ENCODE measurements at regions not wholly inside any gene's neighbourhood (a gene's known extent, or its start where the extent isn't known, plus 50 kb on each side); places are given as distances from the start of the nearest gene placed in this dataset.

GRCh38 chr5:17808566-17808965 is 174.3 kb downstream of the TAF11L14 start:
- TF ChIP-seq, protein P1, sequence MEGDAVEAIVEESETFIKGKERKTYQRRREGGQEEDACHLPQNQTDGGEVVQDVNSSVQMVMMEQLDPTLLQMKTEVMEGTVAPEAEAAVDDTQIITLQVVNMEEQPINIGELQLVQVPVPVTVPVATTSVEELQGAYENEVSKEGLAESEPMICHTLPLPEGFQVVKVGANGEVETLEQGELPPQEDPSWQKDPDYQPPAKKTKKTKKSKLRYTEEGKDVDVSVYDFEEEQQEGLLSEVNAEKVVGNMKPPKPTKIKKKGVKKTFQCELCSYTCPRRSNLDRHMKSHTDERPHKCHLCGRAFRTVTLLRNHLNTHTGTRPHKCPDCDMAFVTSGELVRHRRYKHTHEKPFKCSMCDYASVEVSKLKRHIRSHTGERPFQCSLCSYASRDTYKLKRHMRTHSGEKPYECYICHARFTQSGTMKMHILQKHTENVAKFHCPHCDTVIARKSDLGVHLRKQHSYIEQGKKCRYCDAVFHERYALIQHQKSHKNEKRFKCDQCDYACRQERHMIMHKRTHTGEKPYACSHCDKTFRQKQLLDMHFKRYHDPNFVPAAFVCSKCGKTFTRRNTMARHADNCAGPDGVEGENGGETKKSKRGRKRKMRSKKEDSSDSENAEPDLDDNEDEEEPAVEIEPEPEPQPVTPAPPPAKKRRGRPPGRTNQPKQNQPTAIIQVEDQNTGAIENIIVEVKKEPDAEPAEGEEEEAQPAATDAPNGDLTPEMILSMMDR (IDR thresholded peaks at IDR 0.05; ENCODE audit: low read depth, low read length) = no peak
- H3K27me3 ChIP-seq = no peaks in the 10 kb centered on the region
- no peaks in the 10 kb centered on the region for H3K36me3 ChIP-seq
- no peak overlapping the region for H3K4me3 ChIP-seq
- no peak overlapping the region for H3K27ac ChIP-seq
- H3K4me1 ChIP-seq (ENCODE audit: low read depth) = no peaks in the 10 kb centered on the region
- DNase-seq (ENCODE audit: low read depth in 1 of 2, low spot score in 1 of 2) = no peak
- H3K9me3 ChIP-seq (ENCODE audit: low read depth) = no peaks in the 10 kb centered on the region

DNA sequence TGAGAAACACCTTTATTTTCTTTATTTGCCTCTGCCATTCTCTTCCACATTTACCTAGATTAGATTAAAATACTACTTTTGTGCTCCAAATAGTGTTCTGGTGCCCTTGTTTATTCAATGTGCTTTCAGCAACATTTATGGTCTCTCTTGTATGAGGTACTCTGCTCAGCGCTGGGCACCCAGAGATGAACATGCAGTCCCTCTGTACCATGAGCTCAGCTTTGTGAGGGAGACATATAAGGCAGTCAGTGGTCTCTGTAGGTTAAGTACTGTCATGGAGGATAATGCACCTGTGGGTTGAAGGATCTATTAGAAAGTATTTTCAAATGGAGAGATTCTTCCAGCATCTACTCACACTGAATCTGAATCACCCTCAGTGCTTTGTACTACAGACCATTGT is 176.5 kb downstream of the TAF11L14 start:
- TF ChIP-seq, protein P1 (IDR thresholded peaks at IDR 0.05; ENCODE audit: low read depth, low read length) = no peak
- H3K9me3 ChIP-seq (ENCODE audit: low read depth) = no peaks in the 10 kb centered on the region
- H3K4me1 ChIP-seq (ENCODE audit: low read depth) = no peaks in the 10 kb centered on the region
- no peak overlapping the region for H3K4me3 ChIP-seq
- no peak for DNase-seq (ENCODE audit: low read depth in 1 of 2, low spot score in 1 of 2)
- H3K27ac ChIP-seq = no peak overlapping the region
- no peaks in the 10 kb centered on the region for H3K27me3 ChIP-seq
- no peaks in the 10 kb centered on the region for H3K36me3 ChIP-seq

GRCh38 chr5:17813214-17813613 is 179.0 kb downstream of the TAF11L14 start:
- Histone ChIP-seq H3K4me1 (ENCODE audit: low read depth) (no peaks in the 10 kb centered on the region), H3K4me3 (no peak overlapping the region), H3K36me3 (no peaks in the 10 kb centered on the region), H3K27me3 (no peaks in the 10 kb centered on the region), H3K27ac (no peak overlapping the region), H3K9me3 (ENCODE audit: low read depth) (no peaks in the 10 kb centered on the region)
- no peak for DNase-seq (ENCODE audit: low read depth in 1 of 2, low spot score in 1 of 2)
- TF ChIP-seq, protein P1 (IDR thresholded peaks at IDR 0.05; ENCODE audit: low read depth, low read length) = no peak

GRCh38 chr5:17816505-17816904 is 182.2 kb downstream of the TAF11L14 start:
- TF ChIP-seq, protein P1 (IDR thresholded peaks at IDR 0.05; ENCODE audit: low read depth, low read length) = no peak
- Histone ChIP-seq H3K27ac (no peak overlapping the region), H3K4me1 (ENCODE audit: low read depth) (no peaks in the 10 kb centered on the region)

DNA sequence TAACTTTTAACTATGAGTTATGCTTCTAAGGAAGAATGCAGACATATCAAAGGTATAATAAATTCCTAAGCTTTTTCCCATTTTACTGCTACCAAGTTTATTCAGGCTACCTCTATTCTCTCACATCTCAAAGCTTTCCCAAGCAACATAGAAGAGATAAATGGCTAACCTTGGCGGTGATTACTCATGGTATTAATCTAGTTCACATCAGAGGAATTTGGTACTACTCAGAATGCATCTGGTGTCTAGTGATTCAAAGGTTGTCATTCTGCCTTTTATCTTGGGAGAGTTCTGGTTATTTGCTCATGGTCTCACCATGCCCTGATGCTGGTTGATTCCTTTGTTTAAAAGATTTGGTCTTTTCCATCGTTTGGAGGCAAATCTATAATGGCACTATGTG is 182.7 kb downstream of the TAF11L14 start:
- Histone ChIP-seq H3K36me3 (no peaks in the 10 kb centered on the region), H3K4me3 (no peak overlapping the region), H3K9me3 (ENCODE audit: low read depth) (no peaks in the 10 kb centered on the region), H3K4me1 (ENCODE audit: low read depth) (no peaks in the 10 kb centered on the region), H3K27ac (no peak overlapping the region), H3K27me3 (no peaks in the 10 kb centered on the region)
- DNase-seq (ENCODE audit: low read depth in 1 of 2, low spot score in 1 of 2) = no peak
- TF ChIP-seq, protein P1 (IDR thresholded peaks at IDR 0.05; ENCODE audit: low read depth, low read length) = no peak

More at GRCh38 chr5:17816505-17816904, 182.2 kb downstream of the TAF11L14 start:
- Histone ChIP-seq H3K36me3 (no peaks in the 10 kb centered on the region), H3K9me3 (ENCODE audit: low read depth) (no peaks in the 10 kb centered on the region), H3K27me3 (no peaks in the 10 kb centered on the region), H3K4me3 (no peak overlapping the region)
- no peak for DNase-seq (ENCODE audit: low read depth in 1 of 2, low spot score in 1 of 2)

DNA sequence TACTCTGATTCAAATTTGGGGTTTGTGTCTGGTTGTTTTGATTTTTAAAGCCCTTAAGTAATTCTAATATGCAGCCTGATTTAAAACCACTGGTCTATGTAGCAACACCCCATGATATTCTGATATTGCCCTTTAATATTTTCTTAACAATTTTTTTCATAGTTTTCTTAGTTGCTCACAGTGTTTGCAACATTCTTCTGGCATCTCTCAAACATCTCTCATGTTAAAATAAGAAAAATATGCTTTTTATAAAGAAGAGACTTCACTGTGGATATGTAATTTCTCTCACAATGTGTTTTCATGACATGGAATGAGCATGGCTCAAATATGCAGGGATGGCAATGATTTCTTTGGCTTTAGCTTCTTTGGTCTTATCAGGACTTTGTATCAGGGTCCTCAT is 183.7 kb downstream of the TAF11L14 start:
- Histone ChIP-seq H3K4me1 (ENCODE audit: low read depth) (no peaks in the 10 kb centered on the region), H3K27me3 (no peaks in the 10 kb centered on the region), H3K36me3 (no peaks in the 10 kb centered on the region), H3K9me3 (ENCODE audit: low read depth) (no peaks in the 10 kb centered on the region), H3K27ac (no peak overlapping the region), H3K4me3 (no peak overlapping the region)
- TF ChIP-seq, protein P1 (IDR thresholded peaks at IDR 0.05; ENCODE audit: low read depth, low read length) = no peak
- no peak for DNase-seq (ENCODE audit: low read depth in 1 of 2, low spot score in 1 of 2)

All from cardiac muscle cell (in vitro differentiated cells and primary cell).